CMK (cell line): ENCODE measurements at regions not wholly inside any gene's neighbourhood (a gene's known extent, or its start where the extent isn't known, plus 50 kb on each side); places are given as distances from the start of the nearest gene placed in this dataset.
A peak's percentile ranks its signal among the peaks of the same experiment; 100 is the strongest.

Experiments
- DNase-seq: peaks from one replicate; pipeline ENCODE4 v3.0.0-alpha.2; 2010; ENCODE audit warnings: low read depth

DNA sequence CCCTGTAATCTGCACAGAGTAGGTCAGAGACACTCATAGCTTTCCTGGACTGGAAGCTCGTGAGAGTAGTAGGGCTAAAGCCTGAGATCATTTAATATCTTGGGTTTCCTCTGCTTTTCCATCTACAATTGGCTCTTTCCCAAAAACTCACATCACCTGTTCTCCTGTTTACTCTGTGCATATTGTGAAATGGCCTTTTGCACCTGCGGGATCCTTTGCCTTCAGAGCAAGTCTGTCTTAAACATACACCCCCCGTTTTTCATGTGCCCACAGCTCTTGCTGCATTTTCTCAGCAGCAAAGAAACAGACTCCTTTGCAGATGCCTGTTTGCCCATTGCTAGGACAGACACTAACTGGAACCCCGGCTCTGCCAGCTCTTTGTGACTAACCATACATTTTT, 608.3 kb upstream of the PCDH10 start:
- DNase-seq, result no peak

DNA sequence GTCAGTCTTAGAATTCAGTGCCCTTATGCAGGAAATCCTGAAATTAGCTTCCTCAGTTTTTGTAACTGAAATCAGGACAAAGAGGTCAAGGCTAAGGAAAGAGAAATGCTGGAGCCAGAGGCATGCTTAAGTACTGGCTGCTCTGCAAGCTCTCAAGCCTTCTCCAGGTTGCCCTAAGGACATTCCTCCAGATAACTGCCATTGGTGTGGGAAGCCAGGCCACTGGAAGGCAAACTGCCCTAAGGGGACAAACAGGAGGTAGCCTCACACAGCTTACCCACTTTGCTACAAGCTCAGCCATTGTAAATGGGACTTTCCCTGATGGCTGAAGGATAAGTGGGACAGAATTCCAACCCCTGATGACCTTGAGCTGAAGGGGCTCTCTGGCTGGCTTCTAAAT, 606.9 kb upstream of the PCDH10 start:
- DNase-seq, result no peak

DNA sequence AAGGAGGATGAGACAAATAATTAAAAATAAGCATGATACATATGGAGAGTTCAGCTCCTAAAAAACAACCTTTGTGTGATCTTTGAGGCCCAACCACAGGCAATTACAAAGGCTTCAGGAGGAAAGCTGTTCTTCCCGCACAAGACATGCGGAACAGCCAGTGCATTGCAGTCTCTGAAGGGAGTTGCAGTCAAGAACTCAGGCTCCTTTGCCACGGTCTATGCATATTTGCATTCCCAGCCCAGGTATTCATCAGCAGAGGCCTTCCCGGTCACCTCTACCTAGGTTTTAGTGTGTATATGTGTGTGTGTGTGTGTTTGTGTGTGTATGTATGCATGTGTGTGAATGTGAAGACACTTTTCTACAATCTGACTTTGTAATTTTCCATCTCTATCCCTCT, 600.6 kb upstream of the PCDH10 start:
- no peak for DNase-seq

DNA sequence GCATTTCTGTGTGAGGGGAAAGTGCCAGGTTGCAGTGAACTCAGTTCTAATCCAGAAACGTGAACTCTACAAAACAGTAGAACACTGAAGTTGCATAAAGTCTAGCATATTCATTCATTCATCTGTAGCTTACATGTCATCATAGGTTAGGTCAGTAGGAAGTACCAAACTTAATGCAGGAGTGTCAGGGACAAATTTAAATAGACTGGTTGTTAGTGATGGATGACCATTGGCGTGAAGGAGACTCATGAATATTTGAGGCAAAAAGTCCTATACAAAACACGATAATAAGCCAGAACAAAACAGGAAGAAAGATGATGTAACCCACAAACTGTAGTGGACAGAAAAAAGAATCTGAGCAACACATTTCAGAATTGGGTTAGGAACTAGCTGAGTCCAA, 592.8 kb upstream of the PCDH10 start:
- no peak for DNase-seq

DNA sequence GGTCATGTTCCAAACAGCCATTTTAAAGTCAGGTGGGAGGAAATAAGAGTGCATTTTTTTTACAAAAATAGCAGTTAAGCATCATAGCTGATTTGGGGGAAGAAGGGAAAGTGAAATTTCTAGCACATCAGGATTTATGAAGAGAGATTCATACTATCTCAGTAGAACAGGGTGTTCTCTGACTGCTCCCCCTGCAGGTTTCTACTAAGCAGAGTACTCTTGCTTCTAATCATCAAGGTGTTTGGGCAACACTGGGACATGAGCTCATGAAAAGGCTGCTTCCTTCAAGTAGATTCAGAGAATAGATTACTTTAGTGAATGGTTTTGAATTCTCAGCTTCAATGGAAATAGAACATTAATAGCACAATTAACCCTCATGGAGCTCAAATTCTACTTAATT, 591.4 kb upstream of the PCDH10 start:
- no peak for DNase-seq

DNA sequence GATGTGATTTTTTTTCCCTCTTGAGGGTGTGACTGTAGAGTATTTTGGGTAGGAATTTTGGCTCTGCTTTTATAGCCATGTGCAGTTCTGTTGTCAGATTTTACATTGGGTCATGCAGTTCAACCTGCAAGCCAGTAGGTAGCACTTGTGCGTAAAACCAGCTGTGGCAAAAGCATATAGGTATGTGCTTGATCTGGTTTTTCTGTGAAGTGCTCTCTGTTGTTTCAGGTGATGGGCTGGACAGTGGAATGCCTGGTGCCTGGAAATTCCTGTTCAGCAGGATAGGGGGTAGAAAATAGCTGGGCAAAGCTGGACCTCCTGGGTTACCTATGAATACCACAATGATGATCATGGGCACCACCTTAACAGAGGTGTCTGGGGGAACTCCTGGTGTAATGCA, 584.2 kb upstream of the PCDH10 start:
- DNase-seq, result no peak

DNA sequence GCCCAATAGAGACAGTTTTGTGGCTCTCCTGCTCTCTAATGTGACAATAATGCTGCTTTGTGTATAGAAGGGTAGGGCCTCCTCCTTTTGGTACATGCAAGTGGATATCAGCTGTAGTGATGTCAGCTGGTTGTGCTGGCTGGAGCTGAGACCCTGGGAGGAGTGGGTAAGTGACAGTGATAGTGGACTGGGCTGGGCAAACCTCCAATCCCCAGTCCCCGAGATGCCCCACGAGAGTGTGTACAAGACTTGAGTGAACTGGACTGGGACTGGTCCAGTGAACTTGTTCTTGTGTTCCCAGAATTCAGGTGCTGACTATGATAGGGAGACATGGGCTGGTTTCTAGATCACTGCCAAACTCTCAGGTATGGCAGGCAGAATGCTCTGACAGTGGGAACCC, 583.6 kb upstream of the PCDH10 start:
- DNase-seq, result no peak

DNA sequence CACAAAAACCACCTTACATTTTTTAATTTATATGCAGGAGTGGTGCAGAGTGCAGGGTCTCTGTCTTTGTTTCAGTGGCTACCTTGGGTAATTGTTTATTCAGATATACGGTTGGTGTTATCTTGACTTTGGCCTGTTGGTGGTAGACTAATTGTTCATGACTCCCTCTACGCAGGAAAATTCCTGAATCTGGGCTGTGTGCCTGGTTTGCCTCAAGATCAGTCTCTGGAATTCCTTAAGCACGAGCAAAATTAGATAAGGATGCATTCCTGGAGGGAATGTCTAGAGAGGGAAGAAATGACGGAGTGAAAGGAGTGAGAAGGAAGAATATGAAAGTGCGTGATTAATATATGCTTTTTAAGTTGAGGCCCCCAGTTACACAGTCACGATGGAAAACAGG, 576.9 kb upstream of the PCDH10 start:
- DNase-seq, result no peak

DNA sequence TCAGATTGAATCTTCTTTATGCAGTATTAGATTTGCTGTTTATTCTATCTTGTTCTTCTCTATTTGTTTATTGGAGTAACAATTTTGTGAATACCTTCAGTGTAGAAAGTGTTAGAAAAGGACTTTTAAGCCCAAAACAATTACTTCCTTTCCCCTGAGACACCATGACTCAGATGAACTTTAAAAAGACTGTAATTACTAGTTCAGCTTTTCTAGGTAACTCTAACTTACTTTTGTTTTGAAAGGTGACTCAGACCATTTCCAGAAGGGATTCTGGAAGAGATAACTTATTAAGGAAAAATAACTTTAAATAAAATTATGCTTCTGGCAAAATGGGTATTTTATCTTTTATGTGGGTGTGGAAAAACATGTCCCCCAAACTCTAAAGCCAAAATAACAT, 561.5 kb upstream of the PCDH10 start:
- DNase-seq, result no peak

DNA sequence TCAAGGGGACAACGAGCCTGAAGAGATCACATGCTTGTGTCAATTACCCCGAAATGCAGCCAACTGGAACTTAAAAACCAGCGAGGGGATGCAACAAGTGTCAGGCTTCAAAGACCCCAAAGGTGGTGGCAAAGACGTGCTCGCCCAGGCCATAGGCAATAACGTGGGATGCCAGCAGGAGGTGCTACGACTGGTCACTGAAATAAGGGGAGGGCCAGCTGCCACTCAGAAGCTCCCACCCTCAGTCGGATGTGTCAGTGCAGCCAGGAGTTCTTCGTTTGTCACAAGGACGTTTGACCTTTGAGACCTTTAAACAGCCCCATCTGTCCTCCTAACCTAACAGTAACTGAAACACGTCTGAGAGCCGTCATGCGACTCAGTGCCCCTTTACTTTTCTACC, 556.8 kb upstream of the PCDH10 start:
- no peak for DNase-seq

DNA sequence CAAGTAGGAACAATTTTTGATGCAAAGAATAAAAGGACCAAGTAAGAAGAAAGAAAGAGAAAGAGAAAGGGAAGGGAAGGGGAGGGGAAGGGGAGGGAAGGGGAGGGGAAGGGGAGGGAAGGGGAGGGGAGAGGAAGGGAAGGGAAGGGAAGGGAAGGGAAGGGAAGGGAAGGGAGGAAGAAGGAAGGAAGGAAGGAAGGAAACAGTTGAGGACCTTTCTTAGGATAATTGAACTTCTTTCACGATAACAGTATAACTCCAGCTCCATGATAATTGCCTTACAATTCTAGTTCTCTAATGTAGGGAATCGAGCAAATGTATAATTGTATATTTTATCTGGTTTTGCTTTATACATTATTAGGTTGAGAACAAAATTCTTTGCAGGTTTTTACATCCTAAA, 556.2 kb upstream of the PCDH10 start:
- no peak for DNase-seq

DNA sequence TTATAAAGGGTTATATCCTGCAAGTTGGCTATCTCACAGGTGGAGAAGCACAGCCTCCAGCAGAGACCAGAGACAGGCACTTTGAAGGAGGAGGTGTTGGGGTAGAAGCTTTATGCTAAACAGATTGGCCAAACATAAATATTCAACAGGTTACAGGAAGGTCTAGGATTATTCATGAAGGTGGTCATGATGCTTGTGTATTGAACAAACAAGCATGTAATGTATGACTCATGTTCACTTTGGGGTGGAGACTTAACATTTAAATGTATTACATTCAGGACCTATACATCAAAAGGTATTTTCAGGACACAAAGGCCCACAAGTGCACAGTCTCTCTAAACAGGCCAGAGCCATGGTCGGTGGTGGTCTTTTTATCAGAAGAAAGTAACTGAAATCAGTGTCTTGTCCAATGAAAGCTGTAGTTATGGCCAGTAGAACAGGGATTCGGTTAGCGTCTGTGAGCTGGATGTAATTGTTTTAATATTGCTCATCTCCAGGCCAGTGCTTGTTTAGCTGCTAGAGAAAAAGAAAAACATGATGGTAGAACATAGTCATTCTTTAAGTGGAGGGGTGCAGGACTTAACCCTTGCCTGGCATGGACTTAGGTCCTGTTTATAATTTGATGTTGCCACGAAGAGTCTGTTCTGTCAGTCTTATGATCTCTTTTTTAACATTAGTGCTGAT, 555.2 kb upstream of the PCDH10 start:
- no peak for DNase-seq

DNA sequence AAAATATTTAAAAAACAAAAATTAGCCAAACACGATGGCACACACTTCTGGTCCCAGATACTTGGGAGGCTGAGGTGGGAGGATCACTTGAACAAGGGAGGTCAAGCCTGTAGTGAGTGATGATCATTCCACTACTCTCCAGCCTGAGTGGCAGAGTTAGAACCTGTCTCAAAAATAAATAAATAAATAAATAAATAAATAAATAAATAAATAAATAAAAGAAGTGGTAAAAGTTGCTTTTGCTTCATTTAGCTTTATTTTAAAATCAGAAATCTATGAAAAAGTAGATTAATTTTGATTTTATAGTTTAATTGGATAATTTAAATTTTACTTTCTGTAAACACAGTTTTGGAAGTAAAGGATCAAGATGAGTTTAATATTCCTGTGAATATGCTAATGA, 552.9 kb upstream of the PCDH10 start:
- DNase-seq, result no peak

DNA sequence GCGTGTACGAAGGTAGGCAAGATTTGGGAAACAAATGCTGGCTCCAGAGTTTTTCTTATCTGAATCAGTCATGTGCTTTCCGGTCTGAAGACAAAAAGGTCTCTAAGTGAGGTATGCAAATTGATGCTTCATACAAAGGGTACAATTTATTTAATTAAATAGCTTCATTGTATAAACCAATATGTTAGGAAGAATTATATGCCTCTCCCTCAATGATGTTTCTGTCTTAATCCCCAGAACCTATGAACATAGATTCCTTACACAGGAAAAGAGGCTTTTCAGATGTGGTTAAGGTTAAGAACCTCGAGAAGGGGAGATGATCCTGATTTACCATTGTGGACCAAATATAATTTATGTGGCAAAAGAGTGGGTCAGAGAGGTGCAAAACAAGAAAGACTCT, 543.5 kb upstream of the PCDH10 start:
- DNase-seq, result no peak

DNA sequence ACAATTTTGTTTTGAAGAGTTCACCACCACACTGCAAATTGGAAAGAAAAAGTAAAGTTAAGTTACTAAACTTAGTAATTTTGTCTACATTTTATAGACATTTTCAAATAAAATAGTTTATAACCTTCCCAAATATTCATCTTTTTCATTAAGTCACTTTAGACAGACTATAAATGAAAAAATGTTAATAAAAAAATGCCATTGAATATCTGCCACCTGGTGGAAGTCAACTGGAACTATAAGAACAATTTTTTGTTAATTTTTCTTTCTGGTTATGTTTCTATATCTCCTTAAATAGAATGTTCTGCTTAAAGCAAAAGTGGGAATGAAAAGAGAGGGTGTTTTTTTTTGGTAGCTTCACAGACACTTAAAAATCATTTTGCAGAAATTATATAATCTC, 534.4 kb upstream of the PCDH10 start:
- DNase-seq, result no peak

DNA sequence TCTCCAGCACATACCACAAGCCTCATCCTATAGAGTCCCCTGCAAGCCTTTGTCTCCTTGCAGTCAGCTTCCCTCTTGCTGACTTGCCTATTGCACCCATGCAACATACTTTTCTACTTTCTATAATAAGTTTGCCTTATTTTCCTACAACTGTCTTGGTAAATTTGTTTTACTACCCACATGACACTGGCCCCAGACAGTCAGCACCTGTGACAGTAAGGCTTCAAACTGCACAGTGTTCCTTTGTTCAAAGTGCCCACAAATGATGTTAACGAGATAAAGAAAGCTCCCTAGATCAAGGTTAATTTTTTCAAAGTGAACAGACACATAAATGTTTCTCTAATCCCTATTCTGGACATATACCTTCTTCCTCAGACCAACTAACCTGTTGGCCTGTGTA, 529.1 kb upstream of the PCDH10 start:
- no peak for DNase-seq

DNA sequence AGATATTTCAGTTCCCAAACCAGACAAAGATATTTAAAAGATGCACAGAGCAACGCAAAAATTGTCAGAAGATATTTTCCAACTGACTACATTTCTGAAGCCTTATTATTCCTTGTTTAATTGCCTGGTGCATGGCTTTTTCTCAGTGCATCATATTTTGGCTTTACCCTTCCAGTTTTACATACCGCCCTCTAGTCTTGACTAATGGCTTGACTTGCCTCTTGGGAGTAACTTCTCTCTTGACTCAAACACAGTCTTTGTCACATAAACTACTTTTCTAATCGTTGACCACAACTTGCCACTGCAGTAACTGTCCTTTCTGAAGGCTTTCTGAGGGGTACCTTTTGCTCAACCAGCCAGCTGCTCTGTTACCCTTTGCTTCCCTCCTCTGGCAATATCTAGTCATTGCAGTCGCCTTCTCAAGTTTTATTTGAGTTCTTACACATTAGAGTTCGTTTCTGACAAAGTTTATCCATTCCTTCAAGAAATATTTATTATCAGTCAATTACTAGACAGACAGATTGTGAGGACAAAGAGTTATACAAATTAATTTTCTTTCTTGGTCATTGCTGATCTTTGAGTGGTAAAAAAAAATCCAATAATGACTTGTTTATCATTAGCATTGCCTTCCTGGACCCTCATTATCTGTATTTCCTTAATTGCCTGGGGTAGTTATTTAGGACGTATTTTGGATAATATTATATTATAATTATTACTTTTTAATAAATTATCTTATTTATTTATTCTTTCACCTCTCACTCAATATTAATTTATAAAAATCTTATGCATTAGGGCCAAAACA, 506.9 kb upstream of the PCDH10 start:
- DNase-seq, result peak; percentile 4

DNA sequence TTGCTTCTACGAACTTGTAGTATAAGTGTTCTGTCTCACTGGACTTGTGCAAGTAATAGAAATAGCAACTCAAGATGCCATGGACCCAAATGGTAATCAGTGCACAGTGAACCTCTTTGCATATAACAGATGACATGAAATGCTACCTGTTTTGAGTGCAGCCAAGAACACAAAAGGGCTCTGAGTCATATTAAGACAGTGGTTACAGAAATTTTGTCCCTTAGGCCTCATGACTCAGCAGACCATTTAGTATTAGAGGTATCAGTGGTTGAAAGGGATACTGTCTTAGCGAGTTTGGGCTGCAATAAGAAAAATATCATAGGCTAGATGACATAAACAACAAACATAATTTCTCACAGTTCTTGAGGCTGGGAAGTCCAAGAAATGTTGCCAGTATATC, 502.9 kb upstream of the PCDH10 start:
- DNase-seq, result no peak

DNA sequence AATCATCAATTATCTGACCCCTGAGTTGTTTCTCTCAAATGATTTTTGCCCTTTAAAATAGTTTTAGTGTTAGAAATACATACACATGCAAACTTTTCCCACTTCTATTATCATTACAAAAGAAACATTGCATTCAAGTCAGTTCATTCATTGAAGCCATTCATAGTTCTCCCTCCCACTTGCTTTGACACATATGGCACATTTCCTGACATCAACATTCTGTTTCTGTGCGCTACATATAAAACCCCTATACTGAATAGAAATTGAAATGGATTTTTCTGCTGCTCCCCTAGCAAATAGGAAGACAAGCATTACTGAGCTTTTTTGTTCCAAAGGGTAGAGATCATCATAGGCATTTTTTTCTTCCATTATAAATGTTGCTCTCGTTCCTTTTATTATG, 497.9 kb upstream of the PCDH10 start:
- DNase-seq, result no peak

DNA sequence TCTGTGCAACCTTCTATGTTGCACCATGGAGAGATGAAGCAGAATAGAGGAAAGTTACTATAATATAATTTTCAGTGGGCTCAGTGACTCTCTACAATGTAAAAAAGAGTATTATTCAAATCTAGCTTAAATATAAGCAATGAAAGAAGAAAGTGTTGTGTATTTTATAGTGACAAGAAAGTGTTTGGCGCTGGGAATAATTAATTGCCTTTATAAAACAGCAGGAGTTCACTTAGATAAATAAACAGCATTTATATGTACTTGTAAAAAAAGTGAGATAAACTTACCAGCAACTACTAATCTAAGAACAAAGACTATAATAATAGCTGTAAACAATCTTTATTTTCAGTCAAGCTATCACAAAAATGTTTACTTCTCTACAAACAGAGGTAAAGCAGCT, 488.9 kb upstream of the PCDH10 start:
- DNase-seq, result no peak

DNA sequence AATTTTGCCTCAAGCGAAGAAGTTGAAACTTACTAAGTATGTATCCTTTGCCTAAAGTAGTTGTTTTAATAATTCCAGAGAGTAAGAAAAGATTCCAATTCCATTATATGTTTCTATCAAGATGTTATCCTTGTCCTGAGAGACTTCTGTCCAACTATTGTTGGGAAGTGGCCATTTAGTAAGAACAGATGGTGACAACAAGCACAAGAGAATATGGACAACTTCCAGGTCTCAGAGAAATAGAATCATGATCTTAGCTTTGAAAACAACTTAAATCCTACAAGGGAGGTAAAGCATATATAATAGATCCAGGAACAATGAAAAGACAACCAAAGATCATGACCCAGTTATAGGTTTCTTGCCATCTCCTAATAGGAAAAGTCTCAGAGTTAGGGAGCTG, 486.6 kb upstream of the PCDH10 start:
- DNase-seq, result no peak

DNA sequence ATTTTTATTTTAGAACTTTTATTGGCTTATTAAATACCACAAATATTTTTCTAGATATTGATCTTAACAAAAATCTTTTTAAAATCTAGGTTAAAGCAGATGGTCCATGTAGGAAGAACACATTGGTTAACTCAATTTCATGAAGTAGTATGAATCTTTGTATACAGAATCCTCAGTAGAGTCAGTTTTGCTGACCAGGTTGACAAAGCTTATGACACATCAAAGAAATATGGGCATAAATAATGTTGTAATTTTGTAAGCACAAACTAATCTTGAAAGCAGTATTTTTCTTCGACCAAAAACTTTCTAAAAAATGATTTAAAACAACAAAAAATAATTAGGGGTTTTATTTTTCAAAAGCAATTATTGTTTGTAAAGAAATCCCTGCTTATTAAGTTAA, 479.3 kb upstream of the PCDH10 start:
- no peak for DNase-seq

DNA sequence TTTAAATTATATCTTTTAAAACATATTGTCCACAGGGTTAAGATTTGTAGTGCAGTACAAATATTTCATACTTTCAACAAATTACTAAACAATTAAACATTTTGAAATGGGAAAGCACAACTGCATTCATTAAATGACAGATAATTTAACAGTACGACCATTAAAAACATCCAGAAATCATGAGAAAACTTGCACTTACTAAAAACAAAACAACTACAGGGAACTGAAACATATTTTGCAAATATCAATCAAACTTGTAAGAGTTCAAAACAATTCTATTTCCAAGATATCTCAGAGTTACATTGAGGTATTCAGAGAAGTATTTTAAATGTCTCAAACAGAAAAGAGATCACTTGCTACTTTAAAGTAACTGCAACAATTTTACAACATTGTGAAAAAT, 478.5 kb upstream of the PCDH10 start:
- DNase-seq, result no peak

DNA sequence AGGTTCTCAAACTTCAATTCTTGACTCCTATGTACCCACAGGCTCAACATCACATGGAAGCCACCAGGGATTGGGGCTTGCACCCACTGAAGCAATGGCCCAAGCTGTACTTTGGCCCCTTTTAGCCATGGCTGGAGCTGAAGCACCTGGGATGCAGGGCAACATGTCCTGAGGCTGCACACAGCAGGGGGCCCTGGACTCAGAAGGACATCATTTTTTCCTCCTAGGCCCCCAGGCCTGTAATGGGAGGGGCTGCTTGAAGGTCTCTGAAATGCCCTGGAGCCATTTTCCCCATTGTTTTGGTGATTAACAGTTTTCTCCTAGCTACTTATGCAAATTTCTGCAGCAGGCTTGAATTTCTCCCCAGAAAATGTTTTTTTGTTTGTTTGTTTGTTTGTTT, 465.1 kb upstream of the PCDH10 start:
- DNase-seq, result no peak
